ENCODE measurements at regions not wholly inside any gene's neighbourhood (a gene's known extent, or its start where the extent isn't known, plus 50 kb on each side); places are given as distances from the start of the nearest gene placed in this dataset.

GRCh38 chrX:9279234-9279544 lies 185.7 kb upstream of the TBL1X start:
- Histone ChIP-seq H3K27me3 (no peaks in the 10 kb centered on the region), H3K4me1 (no peaks in the 10 kb centered on the region), H3K36me3 (ENCODE audit: low read depth, missing control alignments) (no peaks in the 10 kb centered on the region), H3K9me3 (no peaks in the 10 kb centered on the region), H3K27ac (peak overlapping the region in 1 of 2 donors; percentile 11), H3K4me3 (no peak overlapping the region)
- no peak for DNase-seq
- WGBS, 2 donors: 24 to 51% methylated on average over 3 of the region's 3 CpGs
- TF ChIP-seq CTCF (IDR thresholded peaks at IDR 0.05) (no peak), POLR2A (IDR thresholded peaks at IDR 0.05) (no peak)
- intact Hi-C loops (cut with DNase I; ENCODE audit: low total_unique reads): no loop called here

- Histone ChIP-seq H3K4me3 (no peak overlapping the region), H3K27me3 (no peaks in the 10 kb centered on the region), H3K27ac (no peak overlapping the region), H3K9me3 (no peaks in the 10 kb centered on the region), H3K4me1 (no peaks in the 10 kb centered on the region), H3K36me3 (ENCODE audit: low read depth, missing control alignments) (no peaks in the 10 kb centered on the region)
- TF ChIP-seq POLR2A (IDR thresholded peaks at IDR 0.05) (no peak), CTCF (IDR thresholded peaks at IDR 0.05) (no peak)
- DNase-seq: no peak
- WGBS, 2 donors: 88 to 93% methylated on average over 4 to 5 of the region's 6 CpGs
- intact Hi-C loops (cut with DNase I; ENCODE audit: low total_unique reads): no loop called here
Measured at GRCh38 chrX:9280831-9281230, 184.0 kb upstream of the TBL1X start.

GRCh38 chrX:9282325-9282724 lies 182.5 kb upstream of the TBL1X start:
- Histone ChIP-seq H3K27me3 (no peaks in the 10 kb centered on the region), H3K9me3 (no peaks in the 10 kb centered on the region), H3K4me3 (no peak overlapping the region), H3K27ac (no peak overlapping the region), H3K36me3 (ENCODE audit: low read depth, missing control alignments) (no peaks in the 10 kb centered on the region), H3K4me1 (no peaks in the 10 kb centered on the region)
- WGBS, 2 donors: 88 to 89% methylated on average over 2 of the region's 2 CpGs
- TF ChIP-seq POLR2A (IDR thresholded peaks at IDR 0.05) (no peak), CTCF (IDR thresholded peaks at IDR 0.05) (no peak)
- DNase-seq: no peak
- intact Hi-C loops (cut with DNase I; ENCODE audit: low total_unique reads): no loop called here

GRCh38 chrX:9285342-9285771 lies 179.5 kb upstream of the TBL1X start:
- TF ChIP-seq POLR2A (IDR thresholded peaks at IDR 0.05) (no peak), CTCF (IDR thresholded peaks at IDR 0.05) (no peak)
- H3K9me3 ChIP-seq: no peaks in the 10 kb centered on the region
- WGBS, 2 donors: 86 to 90% methylated on average over 5 to 7 of the region's 7 CpGs

GRCh38 chrX:9286234-9286633 lies 178.6 kb upstream of the TBL1X start:
- no peak overlapping the region for H3K4me3 ChIP-seq
- WGBS, 2 donors: 91% methylated on average over 3 of the region's 3 CpGs; no CpG with 5 or more reads in 1 of the 2 donors
- H3K27me3 ChIP-seq: no peaks in the 10 kb centered on the region
- intact Hi-C loops (cut with DNase I; ENCODE audit: low total_unique reads): no loop called here
- no peak for DNase-seq
- TF ChIP-seq POLR2A (IDR thresholded peaks at IDR 0.05): no peak
- TF ChIP-seq CTCF (IDR thresholded peaks at IDR 0.05): no peak
- H3K27ac ChIP-seq: no peak overlapping the region
- H3K9me3 ChIP-seq: no peaks in the 10 kb centered on the region
- no peaks in the 10 kb centered on the region for H3K36me3 ChIP-seq (ENCODE audit: low read depth, missing control alignments)
- no peaks in the 10 kb centered on the region for H3K4me1 ChIP-seq

More at GRCh38 chrX:9285342-9285771, 179.5 kb upstream of the TBL1X start:
- Histone ChIP-seq H3K4me1 (no peaks in the 10 kb centered on the region), H3K4me3 (no peak overlapping the region), H3K27ac (no peak overlapping the region), H3K27me3 (no peaks in the 10 kb centered on the region), H3K36me3 (ENCODE audit: low read depth, missing control alignments) (no peaks in the 10 kb centered on the region)
- intact Hi-C loops (cut with DNase I; ENCODE audit: low total_unique reads): no loop called here
- DNase-seq: no peak
